ENCODE measurements at regions not wholly inside any gene's neighbourhood (a gene's known extent, or its start where the extent isn't known, plus 50 kb on each side); places are given as distances from the start of the nearest gene placed in this dataset.

DNA sequence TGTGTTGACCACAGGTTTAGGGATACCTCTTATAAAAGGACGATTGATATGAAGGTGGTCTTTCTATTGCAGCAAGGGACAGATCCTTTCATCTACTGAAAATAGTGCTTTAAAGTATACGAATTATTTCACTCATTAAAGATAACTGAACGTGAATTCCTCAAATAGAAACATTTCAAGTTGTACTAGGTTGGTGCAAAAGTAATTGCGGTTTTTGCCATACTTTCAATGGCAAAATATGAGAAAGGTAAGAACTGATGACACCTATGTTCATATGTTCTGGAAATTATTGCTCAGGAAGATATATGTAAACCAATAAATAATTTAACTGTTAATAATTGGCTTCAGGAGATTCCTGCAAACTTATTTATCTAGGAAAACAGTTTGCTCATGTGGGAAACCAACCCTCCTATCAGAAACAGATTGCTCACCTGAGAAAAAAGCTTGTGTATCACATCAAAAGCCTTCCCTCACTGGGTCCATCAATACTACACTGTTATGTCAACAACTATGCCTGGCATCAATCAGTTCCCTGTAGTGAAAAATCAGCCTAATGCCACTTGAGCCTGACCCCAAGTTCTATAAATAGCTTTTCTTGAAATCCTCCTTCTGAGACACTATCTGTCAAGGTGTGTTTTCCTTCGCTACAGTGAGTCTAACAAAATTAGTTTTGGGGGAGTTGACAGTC lies 81.5 kb upstream of the ACSL3 start:
- TF ChIP-seq EZH2phosphoT487 (IDR thresholded peaks at IDR 0.05; ENCODE audit: borderline replicate concordance, low read depth, low read length): no peak
- TF ChIP-seq, protein P1, sequence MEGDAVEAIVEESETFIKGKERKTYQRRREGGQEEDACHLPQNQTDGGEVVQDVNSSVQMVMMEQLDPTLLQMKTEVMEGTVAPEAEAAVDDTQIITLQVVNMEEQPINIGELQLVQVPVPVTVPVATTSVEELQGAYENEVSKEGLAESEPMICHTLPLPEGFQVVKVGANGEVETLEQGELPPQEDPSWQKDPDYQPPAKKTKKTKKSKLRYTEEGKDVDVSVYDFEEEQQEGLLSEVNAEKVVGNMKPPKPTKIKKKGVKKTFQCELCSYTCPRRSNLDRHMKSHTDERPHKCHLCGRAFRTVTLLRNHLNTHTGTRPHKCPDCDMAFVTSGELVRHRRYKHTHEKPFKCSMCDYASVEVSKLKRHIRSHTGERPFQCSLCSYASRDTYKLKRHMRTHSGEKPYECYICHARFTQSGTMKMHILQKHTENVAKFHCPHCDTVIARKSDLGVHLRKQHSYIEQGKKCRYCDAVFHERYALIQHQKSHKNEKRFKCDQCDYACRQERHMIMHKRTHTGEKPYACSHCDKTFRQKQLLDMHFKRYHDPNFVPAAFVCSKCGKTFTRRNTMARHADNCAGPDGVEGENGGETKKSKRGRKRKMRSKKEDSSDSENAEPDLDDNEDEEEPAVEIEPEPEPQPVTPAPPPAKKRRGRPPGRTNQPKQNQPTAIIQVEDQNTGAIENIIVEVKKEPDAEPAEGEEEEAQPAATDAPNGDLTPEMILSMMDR (conservative IDR thresholded peaks at IDR 0.05; ENCODE audit: low read length): no peak
